ENCODE measurements at regions not wholly inside any gene's neighbourhood (a gene's known extent, or its start where the extent isn't known, plus 50 kb on each side); places are given as distances from the start of the nearest gene placed in this dataset.

DNA sequence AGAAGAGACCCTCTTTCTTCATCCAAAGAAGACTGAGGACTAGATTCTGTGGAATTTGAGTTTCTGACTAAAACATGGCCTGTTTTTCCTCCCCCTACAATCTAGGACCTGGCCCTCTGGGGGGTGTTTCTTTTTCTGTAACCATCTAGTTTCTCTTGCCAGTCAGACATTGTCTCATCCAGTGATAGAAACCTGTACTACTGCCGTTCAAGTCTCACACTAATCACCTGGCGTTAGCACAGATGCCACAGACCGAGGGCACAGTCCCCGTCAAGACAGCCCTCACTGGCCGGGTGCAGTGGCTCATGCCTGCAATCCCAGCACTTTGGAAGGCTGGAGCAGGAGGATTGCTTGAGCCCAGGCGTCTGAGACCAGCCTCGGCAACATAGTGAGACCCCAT, 126.9 kb upstream of the NDUFV2 start:
- Histone ChIP-seq H3K36me3 (no peaks in the 10 kb centered on the region), H3K27ac (no peak overlapping the region), H3K9me3 (peaks cover 0 to 5% of the 10 kb centered on the region in 2 donors), H3K4me1 (no peaks in the 10 kb centered on the region), H3K27me3 (no peaks in the 10 kb centered on the region), H3K4me3 (no peak overlapping the region)
- TF ChIP-seq, protein P1, sequence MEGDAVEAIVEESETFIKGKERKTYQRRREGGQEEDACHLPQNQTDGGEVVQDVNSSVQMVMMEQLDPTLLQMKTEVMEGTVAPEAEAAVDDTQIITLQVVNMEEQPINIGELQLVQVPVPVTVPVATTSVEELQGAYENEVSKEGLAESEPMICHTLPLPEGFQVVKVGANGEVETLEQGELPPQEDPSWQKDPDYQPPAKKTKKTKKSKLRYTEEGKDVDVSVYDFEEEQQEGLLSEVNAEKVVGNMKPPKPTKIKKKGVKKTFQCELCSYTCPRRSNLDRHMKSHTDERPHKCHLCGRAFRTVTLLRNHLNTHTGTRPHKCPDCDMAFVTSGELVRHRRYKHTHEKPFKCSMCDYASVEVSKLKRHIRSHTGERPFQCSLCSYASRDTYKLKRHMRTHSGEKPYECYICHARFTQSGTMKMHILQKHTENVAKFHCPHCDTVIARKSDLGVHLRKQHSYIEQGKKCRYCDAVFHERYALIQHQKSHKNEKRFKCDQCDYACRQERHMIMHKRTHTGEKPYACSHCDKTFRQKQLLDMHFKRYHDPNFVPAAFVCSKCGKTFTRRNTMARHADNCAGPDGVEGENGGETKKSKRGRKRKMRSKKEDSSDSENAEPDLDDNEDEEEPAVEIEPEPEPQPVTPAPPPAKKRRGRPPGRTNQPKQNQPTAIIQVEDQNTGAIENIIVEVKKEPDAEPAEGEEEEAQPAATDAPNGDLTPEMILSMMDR (IDR thresholded peaks at IDR 0.05): no peak
- no peak for ATAC-seq
- intact Hi-C loops (cut with DNase I): no loop called here
- no peak for DNase-seq

DNA sequence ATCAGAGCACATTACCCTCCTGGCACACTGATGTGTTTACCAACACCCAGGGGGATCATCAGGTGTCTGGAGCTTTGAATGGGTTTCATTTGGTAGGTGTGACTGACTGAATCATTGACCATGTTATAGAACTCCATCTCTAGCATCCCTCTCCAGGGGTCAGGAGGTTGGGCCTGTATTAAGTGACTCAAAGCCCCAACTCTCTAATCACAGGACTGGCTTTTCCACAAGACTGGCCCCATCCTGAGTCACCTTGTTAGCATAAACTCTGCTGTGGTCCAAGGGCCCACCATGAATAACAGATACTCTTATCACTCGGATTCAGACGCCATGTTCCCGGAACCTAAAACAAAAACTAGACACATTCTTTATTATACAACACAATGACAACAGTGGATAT, 125.9 kb upstream of the NDUFV2 start:
- Histone ChIP-seq H3K4me3 (no peak overlapping the region), H3K4me1 (no peaks in the 10 kb centered on the region), H3K9me3 (peaks cover 0 to 5% of the 10 kb centered on the region in 2 donors), H3K27me3 (no peaks in the 10 kb centered on the region), H3K27ac (no peak overlapping the region), H3K36me3 (no peaks in the 10 kb centered on the region)
- intact Hi-C loops (cut with DNase I): no loop called here
- DNase-seq: no peak
- ATAC-seq: no peak
- TF ChIP-seq, protein P1 (IDR thresholded peaks at IDR 0.05): no peak

DNA sequence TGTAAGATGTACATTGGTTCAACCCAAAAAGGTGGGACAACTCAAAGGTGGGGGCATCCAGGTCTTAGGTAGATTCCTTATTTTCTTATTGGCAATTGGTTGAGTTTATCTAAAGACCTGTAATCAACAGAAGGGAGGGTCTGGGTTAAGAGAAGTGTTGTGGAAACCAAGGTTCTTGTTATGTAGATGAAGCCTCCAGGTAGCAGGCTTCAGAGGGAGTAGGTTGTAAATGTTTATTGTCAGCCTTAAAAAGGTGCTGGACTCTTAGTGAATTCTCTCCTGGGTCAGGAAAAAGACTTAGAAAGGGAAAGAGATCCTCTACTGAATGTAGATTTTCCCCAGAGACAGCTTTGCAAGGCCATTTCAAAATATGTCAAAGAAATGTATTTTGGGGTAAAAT, 125.3 kb upstream of the NDUFV2 start:
- H3K36me3 ChIP-seq: no peaks in the 10 kb centered on the region
- H3K4me3 ChIP-seq: no peak overlapping the region
- DNase-seq (no peak), ATAC-seq (no peak)
- H3K9me3 ChIP-seq: peaks cover 0 to 5% of the 10 kb centered on the region in 2 donors
- intact Hi-C loops (cut with DNase I): no loop called here
- H3K27ac ChIP-seq: no peak overlapping the region
- TF ChIP-seq, protein P1 (IDR thresholded peaks at IDR 0.05): no peak
- no peaks in the 10 kb centered on the region for H3K4me1 ChIP-seq
- no peaks in the 10 kb centered on the region for H3K27me3 ChIP-seq

DNA sequence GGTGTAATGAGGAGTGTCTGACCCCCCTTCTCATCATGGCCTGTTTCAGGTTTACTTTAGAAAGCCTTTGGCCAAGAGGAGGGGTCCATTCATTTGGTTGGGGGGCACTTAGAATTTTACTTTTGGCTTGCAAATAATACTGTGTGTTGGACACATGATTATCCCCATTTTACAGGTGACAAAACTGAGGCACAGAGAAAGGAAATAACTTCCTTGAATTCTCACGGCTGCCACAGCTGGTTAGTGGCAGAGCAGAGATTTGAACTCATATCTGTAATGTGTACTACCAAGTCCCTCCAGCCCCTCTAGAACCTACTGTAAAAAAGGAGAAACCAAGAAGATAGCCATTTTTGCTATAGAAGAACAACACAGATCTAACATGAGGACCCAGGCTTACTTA, 124.8 kb upstream of the NDUFV2 start:
- TF ChIP-seq, protein P1 (IDR thresholded peaks at IDR 0.05): no peak
- intact Hi-C loops (cut with DNase I): no loop called here
- Histone ChIP-seq H3K4me1 (no peaks in the 10 kb centered on the region), H3K4me3 (no peak overlapping the region), H3K27me3 (no peaks in the 10 kb centered on the region), H3K9me3 (peaks cover 0 to 5% of the 10 kb centered on the region in 2 donors), H3K36me3 (no peaks in the 10 kb centered on the region), H3K27ac (no peak overlapping the region)
- DNase-seq (no peak), ATAC-seq (no peak)

DNA sequence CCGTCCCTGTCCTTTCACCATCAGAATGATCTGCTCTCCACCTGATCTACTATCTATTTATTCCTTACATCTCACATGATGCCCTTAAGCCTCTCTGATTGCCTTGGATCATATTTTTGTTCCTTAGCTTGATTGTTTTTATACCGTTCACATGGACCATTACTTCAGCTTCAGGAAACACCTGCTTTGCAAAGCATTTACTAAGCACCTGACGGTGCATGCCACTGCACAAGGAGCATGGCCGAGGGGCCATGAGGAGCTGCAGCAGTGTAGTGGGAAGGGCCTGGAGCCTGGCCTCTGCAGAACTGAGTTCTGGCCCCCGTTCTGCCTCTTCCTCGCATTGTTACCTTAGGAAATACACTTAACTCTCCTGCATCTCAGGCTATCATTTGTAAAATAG, 124.1 kb upstream of the NDUFV2 start:
- no peaks in the 10 kb centered on the region for H3K27me3 ChIP-seq
- TF ChIP-seq, protein P1 (IDR thresholded peaks at IDR 0.05): no peak
- peaks cover 0 to 3% of the 10 kb centered on the region in 2 donors for H3K9me3 ChIP-seq
- intact Hi-C loops (cut with DNase I): no loop called here
- no peaks in the 10 kb centered on the region for H3K4me1 ChIP-seq
- no peak overlapping the region for H3K4me3 ChIP-seq
- H3K27ac ChIP-seq: no peak overlapping the region
- DNase-seq: no peak
- no peak for ATAC-seq
- no peaks in the 10 kb centered on the region for H3K36me3 ChIP-seq
